GM18873 (cell line): ENCODE measurements at regions not wholly inside any gene's neighbourhood (a gene's known extent, or its start where the extent isn't known, plus 50 kb on each side); places are given as distances from the start of the nearest gene placed in this dataset.
A peak's percentile ranks its signal among the peaks of the same experiment; 100 is the strongest.

Experiments
- ATAC-seq: cut with Tn5 transposase; IDR thresholded peaks from one replicate; pipeline ENCODE4 v1.9.1; 2021; ENCODE audit warnings: mild to moderate bottlenecking, moderate library complexity, moderate number of reproducible peaks; ENCODE audit not compliant: unreplicated experiment, low FRiP score

GRCh38 chr16:62715701-62716100, 679.5 kb upstream of the CDH8 start:
- no peak for ATAC-seq

- no peak for ATAC-seq
Observed at GRCh38 chr16:62712566-62712965, 676.3 kb upstream of the CDH8 start.

- ATAC-seq: no peak
Observed at GRCh38 chr16:62711797-62712196, 675.6 kb upstream of the CDH8 start.

- ATAC-seq: no peak
Observed at GRCh38 chr16:62709794-62710193, 673.6 kb upstream of the CDH8 start.

- no peak for ATAC-seq
Observed at GRCh38 chr16:62701426-62701825, 665.2 kb upstream of the CDH8 start.

GRCh38 chr16:62700426-62701294, 664.4 kb upstream of the CDH8 start:
- ATAC-seq: no peak

GRCh38 chr16:62692685-62693084, 656.4 kb upstream of the CDH8 start:
- no peak for ATAC-seq

- ATAC-seq: no peak
Observed at GRCh38 chr16:62681819-62682218, 645.6 kb upstream of the CDH8 start.

- ATAC-seq: no peak
Observed at GRCh38 chr16:62678796-62679195, 642.6 kb upstream of the CDH8 start.

GRCh38 chr16:62676306-62676705, 640.1 kb upstream of the CDH8 start:
- no peak for ATAC-seq

GRCh38 chr16:62665269-62665668, 629.0 kb upstream of the CDH8 start:
- ATAC-seq: no peak

- ATAC-seq: no peak
Observed at GRCh38 chr16:62664566-62664965, 628.3 kb upstream of the CDH8 start.

GRCh38 chr16:62661435-62661834, 625.2 kb upstream of the CDH8 start:
- ATAC-seq: no peak

- ATAC-seq: no peak
Observed at GRCh38 chr16:62657116-62657515, 620.9 kb upstream of the CDH8 start.

- ATAC-seq: no peak
Observed at GRCh38 chr16:62652441-62653120, 616.3 kb upstream of the CDH8 start.

- ATAC-seq: no peak
Observed at GRCh38 chr16:62648256-62648655, 612.0 kb upstream of the CDH8 start.

GRCh38 chr16:62644030-62644812, 608.0 kb upstream of the CDH8 start:
- ATAC-seq: no peak

GRCh38 chr16:62642677-62643076, 606.4 kb upstream of the CDH8 start:
- ATAC-seq: no peak

- no peak for ATAC-seq
Observed at GRCh38 chr16:62639890-62640289, 603.7 kb upstream of the CDH8 start.

GRCh38 chr16:62638964-62639870, 603.0 kb upstream of the CDH8 start:
- peak; percentile 82 for ATAC-seq
